Panc1 (cell line): ENCODE measurements at regions not wholly inside any gene's neighbourhood (a gene's known extent, or its start where the extent isn't known, plus 50 kb on each side); places are given as distances from the start of the nearest gene placed in this dataset.

Source experiments
- ATAC-seq: fragments of 200-7000 bp; cut with Tn5 transposase; 2 replicates; pipeline ENCODE4 v1.9.1; 2020; ENCODE audit warnings: mild to moderate bottlenecking, moderate library complexity
- BruUV-seq: library from RNA; stranded (reverse); fragments of 400-500 nt; replicated peaks from 2 replicates; lab custom pipeline; 2021; lab: Mats Ljungman, UMichigan
- CTCF ChIA-PET: fragments of 300-600 bp; sonication (Branson Sonifier 250); formaldehyde crosslinking; loops from one replicate; lab custom pipeline; 2022; ENCODE audit warnings: antibody characterized with exemption; lab: Charles Lee
- POLR2A ChIA-PET: fragments of 300-600 bp; sonication (Branson Sonifier 250); formaldehyde crosslinking; loops from one replicate; lab custom pipeline; 2022; ENCODE audit warnings: antibody characterized with exemption; lab: Charles Lee
- DNase-seq: peaks from one replicate; pipeline ENCODE4 v3.0.0-alpha.2; 2010; ENCODE audit warnings: low read depth, low spot score
- H3K27ac ChIP-seq: 2 replicates; pipeline ENCODE4 v1.5.1; 2011; ENCODE audit warnings: mild to moderate bottlenecking, low read length, inconsistent platforms
- H3K27me3 ChIP-seq: fragments of 200-500 bp; sonication (Bioruptor generic); 2 replicates; pipeline ENCODE4 v1.6.0; 2014; ENCODE audit warnings: low read length, inconsistent platforms; ENCODE audit not compliant: control insufficient read depth, insufficient read depth
- H3K36me3 ChIP-seq: fragments of 200-500 bp; sonication (Bioruptor generic); 2 replicates; pipeline ENCODE4 v1.5.1; 2014; ENCODE audit warnings: inconsistent platforms, mild to moderate bottlenecking, low read length, moderate library complexity; ENCODE audit not compliant: control insufficient read depth, insufficient read depth
- H3K4me1 ChIP-seq: 2 replicates; pipeline ENCODE4 v1.5.1; 2011; ENCODE audit warnings: inconsistent platforms, mild to moderate bottlenecking, low read length, moderate library complexity; ENCODE audit not compliant: control insufficient read depth, insufficient read depth
- H3K4me3 ChIP-seq, 2 experiments: 2 replicates each; pipeline ENCODE4 v1.5.1; 2011 to 2012; ENCODE audit warnings: low read depth in 2 of 2, low read length in 2 of 2, mild to moderate bottlenecking in 2 of 2, inconsistent platforms in 1 of 2, moderate library complexity in 1 of 2
- H3K9me3 ChIP-seq: fragments of 200-500 bp; sonication (Bioruptor generic); 2 replicates; pipeline ENCODE4 v1.5.1; 2014; ENCODE audit warnings: low read depth, mild to moderate bottlenecking, inconsistent platforms, low read length, moderate library complexity; ENCODE audit not compliant: control insufficient read depth, insufficient read depth
- CTCF ChIP-seq: fragments of 450-650 bp; IDR thresholded peaks from 2 replicates; pipeline ENCODE4 v1.5.1; 2017; ENCODE audit warnings: mild to moderate bottlenecking
- POLR2AphosphoS5 ChIP-seq: IDR thresholded peaks from 2 replicates; pipeline ENCODE4 v1.6.1; 2012; ENCODE audit warnings: mild to moderate bottlenecking, low read depth, low read length, moderate library complexity
- REST ChIP-seq, 2 experiments: IDR thresholded peaks; 2 replicates each; pipeline ENCODE4 v1.6.1; 2011 to 2012; ENCODE audit warnings: low read depth in 2 of 2, control low read depth in 1 of 2, low read length in 1 of 2, mild to moderate bottlenecking in 1 of 2, moderate library complexity in 1 of 2; ENCODE audit not compliant: insufficient read depth in 1 of 2
- SIN3A ChIP-seq: IDR thresholded peaks from 2 replicates; pipeline ENCODE4 v1.6.1; 2012; ENCODE audit warnings: low read depth, mild to moderate bottlenecking, low read length, moderate library complexity, borderline replicate concordance; ENCODE audit not compliant: insufficient read depth
- TCF7L2 ChIP-seq: IDR thresholded peaks from 2 replicates; pipeline ENCODE4 v1.6.1; 2011; ENCODE audit warnings: mild to moderate bottlenecking, low read depth, low read length, inconsistent platforms
- in situ Hi-C: cut with HindIII; loops from 2 replicates; pipeline ENCODE4 v1.10.0; 2016; ENCODE audit warnings: low sequenced_read_pairs, low pct_unique_long_range_greater_than_20kb
- intact Hi-C: fragments of 100-400 bp; cut with micrococcal nuclease; formaldehyde crosslinking; loops from one replicate; pipeline ENCODE4 v1.10.0; 2022; ENCODE audit not compliant: unreplicated experiment

- H3K4me3 ChIP-seq: no peak overlapping the region
- H3K9me3 ChIP-seq: no peaks in the 10 kb centered on the region
- ChIA-PET CTCF (no interaction called here), POLR2A (no interaction called here)
- no peak overlapping the region for H3K27ac ChIP-seq
- no peaks in the 10 kb centered on the region for H3K36me3 ChIP-seq
- no peaks in the 10 kb centered on the region for H3K4me1 ChIP-seq
- TF ChIP-seq POLR2AphosphoS5 (no peak), CTCF (no peak), REST (IDR thresholded peaks at IDR 0.05; ENCODE audit: insufficient read depth in 1 of 2, low read depth in 2 of 2, low read length in 1 of 2) (no peak), SIN3A (no peak), TCF7L2 (no peak)
- no peak for ATAC-seq
- in situ Hi-C loops: no loop called here
- no TSS peak for BruUV-seq
- no peaks in the 10 kb centered on the region for H3K27me3 ChIP-seq
- intact Hi-C loops: no loop called here
- DNase-seq: no peak
These were observed 997.2 kb upstream of the GHITM start for GRCh38 chr10:83142074-83142563.

- DNase-seq (no peak), ATAC-seq (no peak)
- Histone ChIP-seq H3K36me3 (no peaks in the 10 kb centered on the region), H3K4me3 (no peak overlapping the region), H3K27me3 (no peaks in the 10 kb centered on the region), H3K4me1 (no peaks in the 10 kb centered on the region), H3K27ac (no peak overlapping the region), H3K9me3 (no peaks in the 10 kb centered on the region)
- in situ Hi-C loops (no loop called here), intact Hi-C loops (no loop called here)
- no TSS peak for BruUV-seq
- TF ChIP-seq REST (IDR thresholded peaks at IDR 0.05; ENCODE audit: insufficient read depth in 1 of 2, low read depth in 2 of 2, low read length in 1 of 2): no peak
- no peak for TF ChIP-seq CTCF
- TF ChIP-seq TCF7L2: no peak
- no peak for TF ChIP-seq POLR2AphosphoS5
- TF ChIP-seq SIN3A: no peak
- ChIA-PET CTCF (no interaction called here), POLR2A (no interaction called here)
These were observed 994.8 kb upstream of the GHITM start for GRCh38 chr10:83144461-83144860.
